SH-SY5Y (cell line): ENCODE measurements at regions not wholly inside any gene's neighbourhood (a gene's known extent, or its start where the extent isn't known, plus 50 kb on each side); places are given as distances from the start of the nearest gene placed in this dataset.

Experiments used
- GATA2 ChIP-seq: IDR thresholded peaks from 2 replicates; pipeline ENCODE4 v1.6.1; 2011; ENCODE audit warnings: mild to moderate bottlenecking, low read depth, low read length
- GATA3 ChIP-seq: IDR thresholded peaks from 2 replicates; pipeline ENCODE4 v1.6.1; 2011; ENCODE audit warnings: low read depth, mild to moderate bottlenecking, low read length, moderate library complexity

DNA sequence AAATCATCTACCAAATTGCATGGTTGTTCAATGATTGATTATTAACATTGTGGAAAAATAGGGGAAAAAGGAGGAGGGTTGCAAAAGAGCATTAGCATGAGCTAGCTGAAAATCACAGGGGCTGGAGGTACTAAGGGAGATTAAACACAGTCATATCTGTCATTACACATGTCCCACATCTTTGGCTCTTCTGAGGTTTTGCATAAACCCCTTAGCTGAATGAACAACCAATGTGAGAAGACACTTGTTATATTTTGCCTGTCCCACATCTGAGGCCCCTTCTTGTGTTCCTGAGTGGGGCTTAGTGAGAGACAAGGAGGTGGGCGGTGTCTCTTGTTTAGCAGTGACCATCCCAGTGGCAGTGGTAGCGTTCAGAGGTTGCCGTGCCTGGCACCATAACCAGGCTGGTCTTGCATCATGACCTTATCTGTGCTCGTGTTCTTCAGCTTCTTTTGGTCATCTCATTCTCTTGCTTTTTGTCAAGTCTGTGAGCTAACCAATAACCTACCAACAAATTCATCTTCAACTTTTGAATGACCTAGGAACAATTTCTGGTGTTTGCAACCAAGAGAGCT is 95.6 kb downstream of the MID1IP1 start:
- no peak for TF ChIP-seq GATA2
- no peak for TF ChIP-seq GATA3
